Renal pelvis (tissue), 1 donor: ENCODE measurements at regions not wholly inside any gene's neighbourhood (a gene's known extent, or its start where the extent isn't known, plus 50 kb on each side); places are given as distances from the start of the nearest gene placed in this dataset.

Experiments used
- DNase-seq: peaks from one replicate; pipeline ENCODE4 v3.0.0-alpha.2; 2013

DNA sequence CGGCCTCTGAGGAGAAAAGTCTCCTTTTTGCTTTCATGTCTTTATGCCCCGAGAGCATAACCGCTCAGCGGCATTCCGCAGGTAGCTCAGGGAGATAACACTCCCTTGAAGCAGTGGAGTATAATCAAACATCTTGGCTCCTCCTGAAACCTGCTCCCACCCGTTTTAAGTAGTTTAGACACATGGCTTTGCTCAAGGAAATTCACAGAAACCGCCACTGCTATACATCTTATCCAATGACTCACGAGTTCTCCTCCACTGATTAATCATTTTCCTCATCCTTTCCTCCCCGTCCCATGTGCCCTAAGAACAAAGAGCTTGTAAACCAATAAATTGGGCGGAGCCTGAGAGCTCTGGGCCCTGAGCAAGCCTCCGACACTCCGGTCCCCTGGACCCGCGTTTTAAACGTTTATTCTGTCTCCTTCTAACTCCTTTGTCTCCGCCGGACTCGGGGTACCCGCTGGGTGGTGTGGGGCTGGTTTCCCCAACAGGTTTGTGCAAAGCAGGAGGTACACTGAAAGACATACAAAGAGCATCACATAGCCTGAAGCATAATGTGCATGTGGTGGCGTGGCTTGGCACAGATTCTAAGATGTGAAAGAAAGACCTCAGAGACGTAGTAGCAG lies 401.2 kb downstream of the TLL1 start:
- no peak for DNase-seq

DNA sequence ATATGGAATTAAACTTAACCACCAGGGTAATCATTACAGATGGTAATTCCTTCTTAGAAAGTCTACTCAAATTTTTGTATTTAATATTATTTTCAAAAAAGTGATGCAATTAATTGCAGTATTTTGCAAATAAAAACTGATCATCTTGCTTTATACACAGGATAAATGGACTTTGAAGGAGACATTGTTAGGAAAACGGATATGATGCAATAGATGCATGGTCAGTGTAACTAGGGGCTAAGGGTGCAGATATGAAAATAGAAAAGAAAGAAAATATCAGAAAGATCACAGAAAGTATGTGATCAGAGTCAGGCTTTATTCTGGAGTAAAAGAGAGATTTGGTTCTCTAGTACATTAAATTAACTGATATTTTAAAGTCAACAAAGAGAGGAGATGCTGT lies 401.7 kb downstream of the TLL1 start:
- no peak for DNase-seq

DNA sequence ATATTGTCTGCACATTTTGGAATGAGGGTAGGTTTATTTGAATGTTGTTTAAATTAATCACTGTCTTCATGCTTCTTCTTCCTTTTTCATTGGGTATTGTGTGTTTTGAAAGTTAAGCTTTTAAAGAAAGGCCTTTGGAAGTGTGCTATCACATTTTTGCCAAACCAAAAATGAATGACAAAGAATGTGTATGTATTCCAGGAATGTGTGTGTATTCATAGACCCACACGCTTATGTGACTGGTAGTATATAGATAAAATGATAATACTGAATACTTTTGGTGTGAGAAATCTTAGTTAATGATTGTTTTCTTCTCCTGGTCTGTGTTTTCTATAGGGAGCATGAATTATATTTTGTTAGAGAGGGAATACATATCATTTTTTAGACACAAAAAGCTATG lies 404.4 kb downstream of the TLL1 start:
- DNase-seq, result no peak

DNA sequence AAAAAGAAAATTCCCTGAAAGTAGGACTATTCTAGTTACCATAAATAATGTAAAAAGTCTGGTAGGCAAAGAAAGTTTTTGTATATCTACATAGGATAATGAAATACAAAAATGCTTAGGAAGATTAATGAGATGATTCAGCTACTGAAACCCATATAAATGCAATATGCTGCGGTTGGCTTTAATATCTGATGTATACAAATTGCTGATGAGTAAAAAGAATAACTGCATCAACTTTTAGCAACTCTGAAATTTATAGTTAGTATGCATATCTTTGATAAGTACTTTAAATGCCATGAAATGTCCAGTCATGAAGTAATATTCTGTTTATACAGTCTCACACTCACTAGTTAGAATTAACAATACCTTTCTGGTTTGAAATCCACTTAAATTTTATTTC lies 404.8 kb downstream of the TLL1 start:
- no peak for DNase-seq

DNA sequence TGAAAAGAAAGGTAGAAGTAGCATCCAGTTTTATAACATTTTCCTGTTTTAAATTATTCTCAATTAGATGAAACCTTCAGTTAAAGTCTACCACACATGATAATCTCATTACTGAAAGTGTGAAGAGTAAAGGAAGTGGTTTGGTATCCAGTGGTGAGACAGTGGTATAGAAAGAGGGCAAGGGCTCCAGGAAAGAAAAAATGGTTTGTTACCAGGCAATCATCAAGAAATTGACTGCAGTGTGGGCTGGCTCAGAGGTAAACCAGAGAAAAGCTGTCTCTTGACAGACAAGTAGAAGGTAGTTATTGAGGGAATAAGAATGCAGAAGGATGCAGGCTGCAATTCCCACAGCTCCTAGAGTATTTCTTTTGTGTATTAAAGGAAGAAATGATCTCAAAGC lies 406.2 kb downstream of the TLL1 start:
- DNase-seq, result no peak

DNA sequence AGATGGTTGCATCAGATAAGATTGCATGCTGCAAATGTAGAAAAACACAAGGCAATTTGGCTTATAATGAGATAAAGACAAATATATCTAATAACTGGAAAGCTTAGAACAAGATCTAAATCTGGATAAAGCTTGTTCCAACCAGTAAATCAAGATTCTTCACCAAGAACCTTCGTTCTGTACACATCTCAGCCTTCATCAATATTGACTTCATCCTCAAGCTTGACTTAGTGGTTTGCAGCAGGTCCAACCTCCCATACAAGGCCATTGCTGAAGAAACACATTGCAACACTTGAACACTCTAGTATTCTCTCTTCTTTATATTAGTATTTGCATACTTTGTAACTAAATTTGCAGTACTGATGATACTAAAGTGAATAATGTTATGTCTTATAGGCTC lies 407.6 kb downstream of the TLL1 start:
- DNase-seq, result no peak

DNA sequence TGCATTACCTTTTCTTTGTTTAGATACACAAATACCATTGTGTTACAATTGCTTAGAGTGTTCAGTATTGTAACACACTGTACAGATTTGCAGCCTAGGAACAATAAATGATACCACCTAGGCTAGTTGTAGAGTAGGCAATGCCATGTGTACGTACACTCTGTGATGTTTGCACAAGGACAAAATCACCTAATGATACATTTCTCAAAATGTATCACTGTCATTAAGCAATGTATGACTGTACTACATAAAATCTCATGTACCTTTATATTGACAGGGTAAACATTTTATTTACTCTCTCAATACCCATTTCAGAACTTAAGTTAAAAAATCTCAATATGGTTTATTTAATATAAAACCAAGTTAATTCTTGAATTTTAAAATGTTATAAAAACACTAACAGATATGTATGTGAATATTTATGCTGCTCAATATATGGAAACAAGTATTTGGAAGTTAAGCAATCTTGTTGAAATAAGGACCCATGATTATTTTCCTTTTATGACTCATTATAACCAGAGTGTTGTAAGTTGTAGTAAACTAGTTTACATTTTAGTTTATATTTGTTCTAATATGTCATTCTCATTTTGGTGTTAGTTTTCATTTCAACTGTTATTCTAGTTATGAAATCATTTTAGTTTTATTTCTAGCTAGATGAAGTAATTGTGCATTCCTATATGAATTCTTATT lies 409.2 kb downstream of the TLL1 start:
- DNase-seq, result no peak

DNA sequence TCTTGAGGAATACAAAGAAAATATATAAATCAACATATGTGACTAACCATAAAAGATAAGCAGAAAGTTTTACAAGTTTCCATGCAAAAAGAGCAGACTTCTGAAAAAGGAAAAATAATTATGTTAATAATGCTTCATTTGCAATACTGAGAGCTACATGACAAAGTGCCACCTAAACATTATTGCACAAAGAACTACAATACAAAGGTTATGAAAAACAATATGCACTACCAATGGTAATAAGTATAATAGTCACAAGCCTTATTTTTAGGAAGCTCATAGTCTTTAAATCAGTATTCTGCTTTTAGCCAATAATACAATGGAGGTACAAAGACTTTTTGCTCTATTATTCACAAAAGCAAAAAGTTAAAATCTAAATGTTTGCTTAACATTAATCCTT lies 411.2 kb downstream of the TLL1 start:
- no peak for DNase-seq

DNA sequence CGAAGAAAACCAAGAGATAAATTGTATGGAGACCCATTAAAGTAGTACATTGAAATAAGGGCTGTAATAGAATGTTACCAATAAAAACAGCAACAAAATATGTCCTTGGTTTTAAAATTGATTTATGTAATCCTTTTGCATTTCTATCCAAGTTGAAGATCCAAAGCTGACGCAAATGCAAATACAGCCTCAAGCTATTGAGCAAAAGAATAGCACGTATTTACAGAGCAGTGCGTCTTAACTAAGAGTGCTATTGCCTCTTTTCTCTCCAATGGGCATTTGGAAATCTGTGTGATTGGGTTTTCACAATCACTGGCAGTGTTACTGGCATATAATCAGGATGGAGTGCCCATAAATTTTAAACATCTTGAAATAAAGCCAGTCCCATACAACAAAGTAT lies 417.4 kb downstream of the TLL1 start:
- DNase-seq, result no peak

DNA sequence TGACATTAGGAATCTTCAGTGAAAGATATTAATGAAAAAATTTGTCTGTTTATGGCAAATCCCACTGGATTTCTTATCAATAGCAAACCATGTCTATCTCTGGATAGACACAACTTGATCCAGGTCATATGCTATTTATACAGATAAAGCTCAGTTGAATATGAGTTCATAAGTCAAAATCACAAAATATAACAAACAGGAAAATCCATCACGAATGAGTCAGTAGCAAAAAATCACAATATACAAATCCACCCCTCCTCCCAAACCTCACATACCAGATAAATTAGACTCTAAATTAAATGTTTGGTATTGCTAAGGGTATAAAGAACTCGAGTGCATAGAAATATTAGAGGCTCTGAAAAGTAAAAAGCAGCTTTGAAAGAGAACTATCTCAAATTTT lies 420.5 kb downstream of the TLL1 start:
- no peak for DNase-seq

DNA sequence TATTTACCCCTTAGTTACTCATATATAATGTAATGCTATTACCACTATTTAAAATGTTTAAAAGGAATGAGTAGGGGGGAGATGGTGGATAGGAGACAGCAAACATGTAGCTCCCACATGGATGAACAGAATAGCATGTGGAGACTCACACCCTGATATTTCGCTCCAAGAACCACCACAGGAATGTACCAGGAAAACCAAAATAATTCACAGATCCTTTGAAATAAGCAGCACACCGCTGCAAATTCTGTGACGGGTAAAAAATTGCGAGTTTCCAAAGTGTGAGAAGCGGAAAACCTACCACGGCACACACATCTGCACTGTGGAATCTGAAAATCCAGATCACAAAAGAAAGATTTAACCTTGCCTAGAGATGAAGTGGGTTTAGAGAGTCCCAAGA lies 428.2 kb downstream of the TLL1 start:
- no peak for DNase-seq

DNA sequence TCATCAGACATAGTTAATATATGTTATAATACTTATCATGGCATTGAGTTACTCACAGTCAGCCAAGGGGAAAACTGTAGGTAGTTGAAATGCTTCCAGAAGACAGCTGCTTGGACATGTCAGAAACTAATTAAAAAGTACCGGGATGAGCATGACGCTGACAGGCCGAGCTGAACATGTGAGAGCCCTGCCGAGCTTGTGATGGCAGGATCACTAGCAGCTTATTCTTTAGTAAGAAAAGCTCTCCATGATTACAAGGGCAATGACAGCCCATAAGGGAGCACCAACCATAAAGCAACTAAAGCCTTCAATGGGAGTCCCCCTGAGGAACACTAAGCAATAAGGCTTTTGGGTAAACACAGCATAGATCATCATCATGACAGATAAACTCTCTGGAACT lies 435.6 kb downstream of the TLL1 start:
- no peak for DNase-seq

DNA sequence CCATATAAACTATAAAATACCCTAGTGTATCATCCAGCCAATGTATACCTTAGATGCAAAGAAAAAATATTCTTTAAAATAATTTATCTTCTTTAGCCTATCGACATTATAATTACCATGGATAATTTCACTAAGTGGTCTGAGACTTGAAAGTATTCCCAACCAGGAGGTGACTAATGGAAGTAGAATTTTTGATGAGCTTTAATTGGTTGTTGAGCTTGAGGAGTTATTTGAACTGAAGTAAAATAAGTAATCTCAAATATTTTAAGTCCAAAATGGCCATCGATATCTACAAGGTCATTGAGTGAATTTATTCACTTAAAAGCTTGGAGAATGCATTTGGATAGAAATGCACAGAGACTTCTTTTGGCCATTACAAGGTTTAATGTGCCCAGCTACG lies 436.2 kb downstream of the TLL1 start:
- DNase-seq, result no peak

DNA sequence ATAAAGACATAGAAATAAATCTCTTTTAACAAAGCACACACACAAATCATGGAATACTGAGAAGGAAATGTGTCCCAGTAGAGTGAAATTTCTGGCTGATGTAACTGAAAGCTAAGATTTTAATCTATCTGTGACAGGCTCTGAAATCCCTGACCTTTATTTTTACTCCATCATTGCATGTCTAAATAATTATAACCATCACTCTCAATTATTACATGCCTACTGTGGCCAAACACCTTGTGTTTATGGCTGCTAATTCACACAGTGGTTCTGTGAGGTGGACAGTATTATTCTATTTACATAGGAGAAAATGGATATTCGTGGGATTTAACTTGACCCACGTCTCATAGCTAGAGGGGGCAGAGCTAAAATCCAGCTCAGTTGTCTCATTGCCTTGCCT lies 438.1 kb downstream of the TLL1 start:
- DNase-seq, result no peak

DNA sequence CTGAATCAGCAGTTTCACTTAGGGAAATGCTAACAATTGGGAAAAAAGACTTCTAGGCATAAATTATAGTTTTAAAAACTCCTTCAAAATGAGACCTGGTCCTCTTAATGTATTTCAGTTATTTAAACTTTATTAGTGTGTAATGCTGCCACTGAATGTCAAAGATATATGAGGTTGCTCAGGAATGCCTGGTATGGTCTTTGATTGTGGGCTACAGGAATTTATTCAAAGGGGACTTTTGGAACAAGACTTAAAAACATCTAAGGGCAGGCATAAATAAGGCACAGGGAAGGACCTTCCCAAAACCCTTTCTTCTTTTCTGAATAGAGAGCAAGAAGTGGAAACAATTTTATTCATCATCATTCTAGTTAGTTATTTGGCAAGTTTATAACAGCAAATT lies 439.1 kb downstream of the TLL1 start:
- no peak for DNase-seq

DNA sequence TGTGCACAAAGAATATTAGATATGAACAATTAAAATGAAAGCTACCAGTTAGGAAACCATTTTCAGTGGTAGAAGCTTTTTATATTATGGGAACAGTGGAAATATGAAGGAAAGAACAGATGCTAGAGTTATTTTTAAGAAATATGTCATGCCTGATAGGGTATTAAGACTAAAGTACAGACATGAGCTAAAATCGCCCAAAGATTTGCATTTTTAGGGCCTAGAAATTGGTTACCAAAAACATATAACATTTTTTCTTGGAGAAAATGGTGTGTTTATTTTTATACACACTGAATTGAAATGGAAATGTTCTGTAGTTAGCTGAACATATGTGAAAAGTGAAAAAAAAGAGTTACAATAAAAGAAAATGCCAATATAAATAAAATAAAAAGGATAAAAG lies 441.9 kb downstream of the TLL1 start:
- no peak for DNase-seq

DNA sequence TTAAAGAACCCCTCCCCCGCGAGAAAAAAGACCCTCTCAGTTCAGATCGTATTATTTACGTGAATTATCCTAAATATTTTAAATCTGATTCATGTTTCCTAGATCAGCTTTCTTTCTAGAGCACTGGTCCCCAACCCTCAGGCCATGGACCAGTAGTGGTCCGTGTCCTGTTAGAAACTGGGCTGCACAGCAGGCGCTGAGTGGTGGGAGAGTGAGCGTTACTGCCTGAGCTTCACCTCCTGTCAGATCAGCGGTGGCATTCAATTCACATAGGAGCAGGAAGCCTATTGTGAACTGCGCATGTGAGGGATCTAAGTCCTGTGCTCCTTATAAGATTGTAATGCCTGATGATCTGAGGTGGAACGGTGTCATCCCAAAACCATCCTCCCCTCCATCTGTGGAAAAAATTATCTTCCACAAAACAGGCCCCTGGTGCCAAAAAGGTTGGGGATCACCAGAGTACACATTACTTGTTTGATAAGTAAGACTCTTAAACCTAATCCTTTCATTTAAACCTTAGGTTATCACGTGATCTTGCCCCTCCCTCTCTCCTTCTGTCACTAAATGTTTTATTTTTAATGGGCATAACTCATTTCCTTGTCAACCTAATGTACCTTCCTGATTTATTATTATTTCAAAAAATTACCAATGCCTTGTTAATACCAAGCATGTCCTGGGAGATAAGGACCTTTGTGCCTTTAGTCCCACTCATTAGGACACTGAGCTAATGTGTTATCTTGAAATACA lies 442.9 kb downstream of the TLL1 start:
- DNase-seq, result no peak

DNA sequence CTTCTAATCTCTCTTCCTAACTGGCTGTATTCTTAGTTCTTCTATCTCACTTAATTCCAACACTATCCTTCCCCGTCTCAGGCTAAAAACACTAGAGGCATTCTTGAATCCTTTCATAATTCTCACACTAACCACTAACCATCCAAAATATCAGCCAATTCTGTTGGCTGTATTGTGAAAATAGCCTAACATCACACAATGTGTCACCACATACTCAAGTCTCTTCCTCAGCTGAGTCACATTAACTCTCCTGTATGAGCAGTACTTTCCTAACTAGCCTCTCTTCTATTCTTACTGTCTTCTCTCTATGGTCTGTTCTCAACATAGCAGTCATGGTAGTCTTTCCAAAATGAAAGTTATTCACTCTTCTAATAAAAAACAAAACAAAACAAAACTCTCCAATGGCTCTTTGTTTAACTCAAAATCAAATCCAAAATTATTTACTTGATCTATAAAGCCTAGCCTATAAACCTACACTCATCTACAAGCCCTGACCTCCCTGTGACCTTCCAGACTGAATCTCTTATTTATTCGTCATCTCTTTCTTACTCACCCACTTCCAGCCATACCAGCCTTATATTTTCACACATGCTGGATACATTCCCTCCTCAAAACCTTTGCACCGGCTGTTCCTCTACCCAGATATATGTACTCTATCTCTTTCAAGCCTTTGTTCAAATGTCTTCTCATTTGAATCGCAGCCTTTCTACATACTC lies 445.9 kb downstream of the TLL1 start:
- no peak for DNase-seq

DNA sequence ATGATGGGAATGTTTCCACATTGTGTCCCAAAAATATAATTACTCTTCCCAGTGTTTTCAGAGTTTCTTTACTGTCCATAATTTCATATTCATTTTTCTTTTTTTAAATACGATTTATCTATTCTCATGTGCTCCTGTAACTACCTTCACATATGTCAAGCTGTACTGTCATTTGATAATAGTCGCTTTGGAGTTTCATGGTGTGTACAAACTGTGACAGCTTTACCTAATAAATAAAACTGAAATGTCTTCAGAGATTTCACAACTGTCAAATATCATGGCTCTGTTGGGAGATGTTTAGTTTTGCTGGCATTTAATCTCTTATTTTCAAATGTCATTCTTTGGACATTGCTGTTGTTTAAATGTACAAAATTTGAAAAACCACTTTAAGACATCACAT lies 450.2 kb downstream of the TLL1 start:
- DNase-seq, result no peak

DNA sequence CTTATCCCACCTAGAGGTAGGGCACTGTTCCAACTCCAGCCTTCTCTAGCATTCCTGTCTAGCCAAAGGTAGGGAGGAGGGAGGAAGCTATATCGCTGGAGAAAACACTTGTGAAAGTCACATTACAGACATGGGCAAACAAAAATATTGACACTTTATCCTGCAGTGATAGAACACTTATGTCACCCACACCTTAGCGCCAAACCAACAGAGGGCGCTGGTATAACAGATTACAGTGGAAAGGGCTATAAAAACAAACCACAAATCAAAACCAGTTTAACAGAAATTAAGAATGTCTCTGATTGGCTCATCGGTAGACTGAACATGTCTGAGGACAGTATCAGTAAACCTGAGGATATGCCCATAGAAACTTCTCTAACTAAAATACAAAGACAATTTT lies 451.3 kb downstream of the TLL1 start:
- DNase-seq, result no peak

DNA sequence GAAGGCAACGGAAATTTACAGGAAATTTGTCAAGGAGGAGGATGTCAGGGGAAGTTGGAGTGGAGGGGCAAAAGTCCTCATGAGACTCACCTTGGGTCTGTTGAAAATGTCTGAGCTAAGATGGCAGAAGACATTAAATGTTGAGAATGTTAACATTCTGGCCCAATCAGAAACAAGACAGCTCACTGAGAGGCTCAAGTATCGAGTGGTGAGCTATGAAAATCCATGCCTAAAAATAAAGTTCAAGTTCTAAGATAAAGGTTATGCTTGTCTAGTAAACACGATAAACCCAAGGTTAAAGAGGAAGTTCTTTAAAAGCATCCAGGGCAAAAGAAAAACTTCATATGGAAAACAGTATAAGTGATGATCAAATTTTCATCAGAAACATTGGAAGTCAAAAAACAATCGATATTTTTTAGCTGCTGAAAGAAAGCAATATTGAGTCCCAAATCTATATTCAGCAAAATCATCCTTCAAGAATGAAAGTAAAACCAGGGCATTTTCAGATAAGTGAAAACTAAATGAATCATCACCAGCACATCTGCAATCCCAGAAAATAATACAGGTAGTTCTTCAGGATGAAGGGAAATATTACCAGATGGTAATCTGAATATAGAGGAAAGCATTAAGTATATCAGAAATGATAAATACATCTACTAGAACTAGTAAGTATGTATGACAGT lies 462.4 kb downstream of the TLL1 start:
- no peak for DNase-seq

DNA sequence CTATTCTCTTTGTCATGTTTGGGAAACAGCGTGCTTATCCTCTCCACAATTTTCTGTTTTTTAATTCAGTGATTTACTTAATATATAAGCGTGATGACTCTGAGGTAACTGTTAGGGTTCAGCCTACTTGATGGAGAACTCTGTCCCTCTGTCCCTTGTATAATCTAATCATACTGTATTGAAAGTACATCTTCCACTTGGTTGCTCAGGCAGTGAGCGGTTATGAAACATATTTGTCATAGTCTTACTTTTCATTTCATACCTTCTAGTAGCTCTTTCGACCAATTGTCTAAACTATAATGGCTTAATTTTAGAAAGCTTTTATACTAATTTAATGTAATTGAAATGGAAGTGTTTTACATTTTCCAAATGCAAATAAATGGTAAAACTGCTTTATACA lies 469.0 kb downstream of the TLL1 start:
- no peak for DNase-seq
